Fibroblast of skin of back (primary cell): ENCODE measurements at regions not wholly inside any gene's neighbourhood (a gene's known extent, or its start where the extent isn't known, plus 50 kb on each side); places are given as distances from the start of the nearest gene placed in this dataset.
A peak's percentile ranks its signal among the peaks of the same experiment; 100 is the strongest.
"Not testable (repeated sequence)": the region's sequence is repeated elsewhere in the genome, so short reads cannot be mapped to it uniquely, and the experiment has no call there.

ENCODE experiments used
- DNase-seq: peaks from one replicate; pipeline ENCODE4 v3.0.0-alpha.2; 2013

- DNase-seq: no peak
Measured at GRCh38 chr15:47887241-47887800, 170.0 kb downstream of the SEMA6D start.

DNA sequence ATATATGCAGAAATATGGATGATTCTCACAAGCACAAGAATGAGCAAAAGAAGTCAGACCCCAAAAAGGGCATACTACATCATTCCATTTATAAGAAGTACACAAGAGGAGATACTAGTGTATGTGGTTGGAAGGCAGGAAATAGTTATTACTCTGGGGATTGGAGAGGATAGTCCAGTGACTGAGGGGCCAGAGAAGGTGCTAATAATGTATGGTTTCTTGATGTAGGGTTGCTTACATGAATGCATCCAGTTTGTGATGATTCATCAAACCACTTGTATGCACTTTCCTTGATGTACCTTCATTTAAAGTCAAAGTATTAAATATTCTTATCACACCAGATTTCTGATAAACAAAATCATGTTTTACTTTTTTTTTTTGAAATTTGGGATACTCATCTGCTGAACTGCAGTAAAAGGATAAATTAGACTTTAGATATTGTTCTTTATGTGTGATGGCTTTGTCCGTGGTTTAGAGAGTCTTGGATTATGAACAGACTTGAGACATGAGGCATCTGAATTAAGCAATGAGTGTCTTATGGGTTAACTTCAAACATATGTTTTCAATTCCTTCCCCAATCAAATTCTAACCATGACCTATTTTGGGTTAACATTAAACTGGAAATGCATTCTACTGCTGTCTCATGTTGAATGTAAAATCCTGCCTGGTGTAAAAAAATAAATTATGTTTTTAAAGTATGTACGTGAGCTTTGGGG, 171.2 kb downstream of the SEMA6D start:
- DNase-seq: peak; percentile 11

DNA sequence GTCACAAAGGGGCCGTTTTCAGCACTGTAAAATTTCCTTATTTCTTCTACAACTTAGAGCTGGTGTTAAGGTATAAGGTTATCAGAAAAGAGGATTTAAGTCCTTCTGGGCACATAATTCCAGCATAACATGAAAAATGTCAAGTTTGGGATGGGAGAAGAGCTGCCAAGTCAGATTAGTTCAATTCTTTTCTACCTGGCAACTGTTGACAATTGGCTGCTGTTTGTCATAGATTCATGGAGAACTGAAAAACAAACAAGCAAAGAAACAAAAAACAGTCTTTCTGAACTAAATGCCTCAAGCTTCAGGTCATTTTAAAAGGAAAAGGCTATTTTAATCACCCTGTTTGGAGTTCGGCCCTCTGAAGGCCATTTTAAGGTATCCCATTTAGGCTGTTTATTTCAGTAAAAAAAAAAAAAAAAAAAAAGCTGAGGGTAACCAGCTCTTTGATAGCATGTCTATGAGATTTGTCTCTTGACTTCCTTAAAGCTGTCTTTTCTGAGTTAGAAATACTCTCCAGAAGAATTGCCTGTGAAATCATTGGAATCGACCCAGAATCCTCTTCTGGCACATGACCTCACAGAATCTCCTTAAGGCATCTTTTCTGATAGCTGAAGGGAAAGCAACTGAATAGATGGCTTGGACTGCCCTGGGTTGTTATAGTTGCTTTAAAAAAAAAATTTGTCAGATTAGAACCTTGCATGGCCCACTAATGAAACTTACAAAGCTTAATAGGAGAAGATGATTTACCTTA, 173.3 kb downstream of the SEMA6D start:
- DNase-seq: no peak

- DNase-seq: no peak
Measured at GRCh38 chr15:47897525-47897924, 180.2 kb downstream of the SEMA6D start.

DNA sequence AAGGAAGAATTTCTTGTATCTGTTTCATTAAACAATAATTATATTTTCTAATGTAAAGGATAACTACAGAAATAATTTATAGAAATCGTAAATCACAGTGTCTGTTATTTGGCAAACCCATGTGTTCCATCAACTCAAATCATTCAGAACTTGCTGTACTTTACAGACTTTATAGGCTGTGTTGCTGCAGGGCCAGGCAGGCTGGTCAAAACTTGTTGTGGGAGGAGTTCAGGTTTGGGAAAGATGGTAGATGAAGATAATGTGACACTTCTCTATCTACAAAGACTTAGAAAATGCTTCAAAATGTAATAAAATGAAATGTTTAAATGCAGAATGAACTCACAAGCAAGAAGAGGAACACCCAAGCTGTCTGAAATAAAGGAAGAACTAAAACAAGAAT, 183.4 kb downstream of the SEMA6D start:
- no peak for DNase-seq

- no peak for DNase-seq
Measured at GRCh38 chr15:47903368-47903767, 186.1 kb downstream of the SEMA6D start.

GRCh38 chr15:47908486-47908885, 191.2 kb downstream of the SEMA6D start:
- DNase-seq: no peak

DNA sequence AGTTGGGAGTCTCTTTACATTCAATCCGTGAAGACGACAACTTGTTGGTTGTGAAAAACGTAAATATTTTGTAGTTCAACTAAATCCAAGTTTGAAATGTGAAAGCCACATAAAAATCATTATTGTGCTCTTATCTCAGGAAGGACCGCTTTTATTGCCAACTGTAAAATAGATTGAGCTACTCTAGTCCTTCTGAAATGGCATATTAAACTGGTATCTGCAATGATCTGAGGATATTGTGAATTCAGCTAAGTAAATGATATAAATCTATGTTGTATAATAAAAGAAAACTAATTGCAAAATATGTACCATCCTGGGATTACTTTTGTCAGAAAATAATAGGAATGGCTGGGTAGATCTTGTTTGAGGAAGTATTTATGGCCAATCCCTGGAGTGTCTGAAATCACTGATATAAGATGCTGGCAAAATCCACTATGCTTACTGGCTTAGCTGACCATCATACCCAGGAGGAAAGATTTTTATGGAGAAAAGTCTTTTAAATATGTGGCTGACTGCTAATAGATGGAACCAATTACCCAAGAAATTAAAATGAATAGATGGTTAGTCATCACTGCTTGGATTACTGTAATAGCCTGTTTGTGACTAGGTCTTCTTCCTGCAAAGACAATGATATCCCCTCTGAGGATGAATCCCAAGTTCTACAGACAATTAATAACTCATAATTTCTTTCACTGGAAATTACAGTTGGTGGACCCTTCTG, 191.8 kb downstream of the SEMA6D start:
- no peak for DNase-seq

GRCh38 chr15:47912910-47913309, 195.6 kb downstream of the SEMA6D start:
- DNase-seq: not testable (repeated sequence)

GRCh38 chr15:47917881-47918280, 200.6 kb downstream of the SEMA6D start:
- no peak for DNase-seq

- DNase-seq: no peak
Measured at GRCh38 chr15:47918877-47919276, 201.6 kb downstream of the SEMA6D start.

- DNase-seq: no peak
Measured at GRCh38 chr15:47924381-47924780, 196.4 kb upstream of the SLC24A5 start.

DNA sequence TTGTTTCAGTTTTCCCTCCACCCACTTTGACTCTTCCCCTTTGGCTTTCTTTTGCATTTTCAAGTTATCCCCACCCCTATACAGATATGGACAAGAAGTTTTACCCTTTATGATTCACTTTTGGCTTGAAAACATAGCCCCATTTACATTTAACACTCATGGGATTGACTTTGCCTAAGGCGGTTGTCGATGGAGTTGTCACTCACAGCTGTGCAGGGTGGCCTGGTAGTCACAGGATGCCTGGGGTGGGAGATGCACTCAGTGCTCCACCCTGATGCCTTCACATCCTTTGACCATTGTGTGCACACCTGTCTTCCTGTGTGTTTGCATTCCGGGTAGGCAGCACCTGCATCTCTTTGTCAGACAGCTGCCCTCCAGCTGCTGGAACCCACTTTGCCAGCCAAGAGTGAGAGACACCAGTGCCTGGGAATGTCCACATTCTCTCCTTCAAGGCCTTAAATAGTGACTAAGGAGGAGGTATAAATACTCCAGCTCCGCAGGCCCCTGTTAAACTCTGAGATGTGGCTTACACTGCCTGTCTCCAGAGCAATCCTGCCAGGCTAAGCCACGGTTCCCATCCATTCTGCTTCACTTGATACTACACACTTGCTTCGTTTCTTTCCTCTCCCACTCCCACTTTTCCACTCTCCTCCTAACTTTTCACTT, 191.5 kb upstream of the SLC24A5 start:
- no peak for DNase-seq

DNA sequence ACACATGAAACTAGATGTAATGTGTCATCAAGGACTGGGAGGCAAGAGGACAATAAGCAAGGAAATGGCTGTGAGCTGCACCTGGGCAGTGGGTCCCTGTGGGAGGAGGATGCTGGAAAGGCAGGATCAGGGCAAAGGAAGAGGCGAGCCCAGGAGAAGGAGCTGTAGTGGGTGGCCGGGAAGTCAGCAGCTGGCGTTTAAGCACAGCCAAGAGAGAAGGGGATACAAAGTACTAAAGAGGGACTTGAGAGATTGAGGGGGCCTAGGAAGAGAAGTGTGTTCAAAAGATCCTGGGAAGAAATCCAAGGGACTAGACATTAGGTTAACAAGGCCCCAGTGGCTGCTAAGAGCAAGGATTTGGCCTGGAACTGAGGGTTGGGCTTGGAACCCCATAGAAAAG, 188.5 kb upstream of the SLC24A5 start:
- DNase-seq: no peak

DNA sequence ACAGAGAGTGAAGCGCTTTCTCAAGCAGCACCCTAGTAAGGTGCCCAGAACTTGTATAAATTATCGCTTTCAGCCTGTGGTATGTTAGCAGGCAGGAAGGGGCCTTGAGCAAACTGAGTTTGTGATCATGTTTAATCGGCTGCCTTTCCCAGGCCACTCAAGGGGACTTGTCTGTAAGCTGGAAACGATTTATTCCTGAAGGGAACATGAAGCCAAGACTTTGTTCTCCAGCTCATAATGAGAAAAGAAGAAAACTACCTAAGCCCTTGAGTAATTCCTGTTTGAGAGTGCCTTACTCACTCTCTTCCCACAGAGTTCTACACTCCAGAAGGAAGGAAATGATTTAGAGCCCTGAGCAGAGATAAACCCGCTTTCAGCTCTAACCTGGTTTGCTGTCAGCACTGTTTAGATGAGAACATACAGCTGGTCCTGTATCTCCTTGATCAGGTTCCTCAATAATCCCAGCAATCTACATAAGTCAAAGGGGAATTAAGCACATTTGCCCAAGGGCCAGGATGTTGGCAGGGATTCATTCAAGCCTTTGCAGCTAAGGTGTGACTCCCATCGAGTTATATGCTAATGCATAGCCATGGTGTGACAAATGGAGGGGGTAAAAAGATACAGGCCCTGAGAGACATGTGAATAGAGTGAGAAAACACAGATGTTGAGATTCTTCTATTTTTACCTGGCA, 187.7 kb upstream of the SLC24A5 start:
- DNase-seq: no peak

GRCh38 chr15:47933865-47934264, 186.9 kb upstream of the SLC24A5 start:
- no peak for DNase-seq

DNA sequence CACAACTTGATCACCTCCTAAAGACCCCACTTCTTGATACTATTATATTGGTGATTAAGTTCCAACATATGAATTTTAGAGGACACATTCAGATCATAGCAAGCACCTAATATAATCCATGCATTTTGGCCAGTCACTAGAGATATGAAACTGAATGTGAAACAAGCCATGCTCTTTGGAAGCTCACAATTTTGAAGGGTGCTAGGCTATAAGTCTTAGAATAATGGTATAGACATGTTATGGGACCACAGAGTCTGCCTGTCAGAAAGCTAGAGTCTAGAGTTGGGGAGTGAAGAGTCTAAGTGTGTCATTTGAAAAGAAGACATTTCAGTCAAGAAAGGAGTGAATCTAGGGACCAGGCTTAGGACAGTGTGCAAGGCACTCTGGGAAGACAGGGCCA, 186.4 kb upstream of the SLC24A5 start:
- DNase-seq: no peak

DNA sequence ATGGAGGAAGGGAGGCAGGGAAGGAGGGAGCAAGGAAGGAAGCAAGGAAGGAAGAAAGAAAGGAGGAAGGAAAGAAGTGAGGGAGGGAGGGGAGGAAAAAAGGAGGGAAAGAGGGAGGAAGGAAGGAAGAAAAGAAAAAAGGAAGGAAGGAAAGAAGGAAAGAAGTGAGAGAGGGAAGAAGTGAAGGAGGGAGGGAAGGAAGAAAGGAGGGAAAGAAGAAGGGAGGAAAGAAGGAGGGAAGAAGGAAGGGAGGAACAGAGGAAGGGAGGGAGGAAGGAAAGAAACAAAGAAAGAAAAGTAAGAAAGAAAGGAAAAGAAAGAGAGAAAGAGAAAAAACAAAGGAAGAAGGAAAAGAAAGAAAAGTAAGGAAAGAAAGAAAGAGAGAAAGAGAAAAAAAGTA, 183.0 kb upstream of the SLC24A5 start:
- DNase-seq: no peak

DNA sequence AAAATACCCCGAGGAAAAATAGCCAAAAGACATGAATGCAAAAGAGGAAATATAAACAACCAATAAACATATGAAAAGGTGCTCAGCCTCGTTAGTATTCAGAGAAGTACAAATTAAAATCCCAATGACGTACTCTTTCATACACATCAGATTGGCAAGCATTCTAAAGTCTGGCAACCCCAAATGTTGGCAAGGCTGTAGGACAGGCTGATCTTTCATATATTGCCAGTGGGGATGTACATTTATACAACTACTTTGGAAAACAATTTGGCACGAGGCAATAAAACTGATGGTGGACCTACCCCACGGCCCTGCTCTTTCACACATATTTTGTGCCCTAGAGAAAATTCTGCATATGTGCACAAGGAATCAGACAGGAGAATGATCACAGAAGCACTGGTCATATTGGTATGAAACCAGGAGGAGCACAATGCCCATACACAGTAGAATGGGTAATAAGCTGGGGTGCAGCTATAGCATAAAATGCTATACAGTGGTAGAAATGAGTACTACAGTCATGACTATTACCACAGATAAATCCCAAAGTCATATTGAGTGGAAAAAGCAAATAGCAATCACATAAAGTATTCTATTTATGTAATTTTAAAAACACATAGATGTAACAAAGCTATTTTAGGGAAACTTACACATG, 176.0 kb upstream of the SLC24A5 start:
- DNase-seq: no peak

DNA sequence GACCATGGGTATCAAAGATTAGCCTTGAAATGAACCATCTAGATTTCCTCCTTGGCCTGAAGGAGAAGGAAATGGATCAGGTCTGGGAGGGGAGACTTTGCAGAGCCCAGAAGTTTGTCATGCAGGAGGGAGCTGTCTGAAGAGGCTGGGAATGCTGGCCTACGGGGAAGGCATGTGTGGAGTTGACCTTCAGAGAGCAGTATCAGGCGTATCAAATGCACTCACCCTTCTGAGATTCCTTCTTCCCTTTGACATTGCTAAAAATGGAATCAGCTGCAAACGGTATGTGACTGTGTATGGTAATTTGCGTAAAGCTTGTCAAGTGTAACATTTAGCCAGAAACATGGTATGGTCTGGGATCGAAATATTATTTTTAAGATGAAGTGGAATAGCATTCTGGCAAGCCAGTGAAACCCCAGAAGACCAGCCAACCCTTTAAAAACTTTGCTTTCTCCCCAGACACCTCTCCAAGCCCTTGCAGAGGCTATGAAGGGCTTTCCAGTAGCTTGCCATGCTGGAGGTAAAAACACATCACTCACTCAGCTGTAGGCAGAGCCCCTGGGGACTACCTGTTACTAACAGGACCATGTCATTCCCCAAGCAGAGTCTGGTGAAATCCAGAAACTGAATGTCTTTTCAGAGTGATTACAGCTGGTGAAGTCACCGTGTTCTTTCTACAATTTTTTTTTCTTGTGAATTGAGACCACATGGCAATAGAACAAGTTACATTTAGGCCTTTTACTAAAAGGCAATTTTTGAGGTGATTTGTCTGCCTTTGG, 174.7 kb upstream of the SLC24A5 start:
- DNase-seq: no peak

DNA sequence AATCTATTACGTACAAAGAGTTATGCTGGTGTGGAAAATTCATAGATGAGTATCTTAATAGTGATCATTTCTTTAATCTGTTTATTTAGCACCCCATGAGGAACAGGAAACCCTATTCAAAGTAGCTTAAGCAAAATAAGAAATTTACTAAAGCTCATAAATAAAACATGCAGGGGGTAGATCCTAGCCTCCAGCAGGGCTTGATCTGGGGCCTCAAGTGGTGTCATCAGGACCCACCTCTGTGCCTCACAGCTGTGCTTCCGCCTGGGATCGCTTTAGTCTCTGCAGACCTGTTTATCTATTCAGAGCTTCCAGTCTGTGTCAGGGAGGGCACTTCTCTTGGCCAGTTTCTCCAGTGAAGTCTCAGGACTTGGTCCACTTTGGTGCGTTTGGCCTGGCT, 171.0 kb upstream of the SLC24A5 start:
- no peak for DNase-seq
